HG03558 (cell line): ENCODE measurements at regions not wholly inside any gene's neighbourhood (a gene's known extent, or its start where the extent isn't known, plus 50 kb on each side); places are given as distances from the start of the nearest gene placed in this dataset.
"Not testable (repeated sequence)": the region's sequence is repeated elsewhere in the genome, so short reads cannot be mapped to it uniquely, and the experiment has no call there.

ENCODE experiments used
- ATAC-seq: cut with Tn5 transposase; IDR thresholded peaks from one replicate; pipeline ENCODE4 v1.9.1; 2021; ENCODE audit warnings: moderate number of reproducible peaks; ENCODE audit not compliant: unreplicated experiment; ENCODE audit errors: extremely low read depth

DNA sequence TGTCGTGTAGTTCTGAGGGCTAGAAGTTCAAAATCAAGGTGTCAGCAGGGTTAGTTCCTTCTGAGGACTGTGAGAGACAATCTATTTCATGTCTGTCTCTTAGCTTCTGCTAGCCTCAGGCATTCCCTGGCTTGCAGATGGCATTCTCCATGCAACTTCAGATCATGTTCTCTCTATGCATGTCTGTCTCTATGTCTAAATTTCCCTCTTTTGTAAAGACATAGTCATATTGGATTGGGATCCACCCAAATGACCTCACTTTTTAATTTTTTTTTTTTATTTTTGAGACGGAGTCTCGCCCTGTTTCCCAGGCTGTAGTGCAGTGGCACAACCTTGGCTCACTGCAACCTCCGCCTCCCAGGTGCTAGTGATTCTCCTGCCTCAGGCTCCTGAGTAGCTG, 104.6 kb downstream of the RAP2B start:
- no peak for ATAC-seq

GRCh38 chr3:153268564-153269279, 106.7 kb downstream of the RAP2B start:
- ATAC-seq: no peak

DNA sequence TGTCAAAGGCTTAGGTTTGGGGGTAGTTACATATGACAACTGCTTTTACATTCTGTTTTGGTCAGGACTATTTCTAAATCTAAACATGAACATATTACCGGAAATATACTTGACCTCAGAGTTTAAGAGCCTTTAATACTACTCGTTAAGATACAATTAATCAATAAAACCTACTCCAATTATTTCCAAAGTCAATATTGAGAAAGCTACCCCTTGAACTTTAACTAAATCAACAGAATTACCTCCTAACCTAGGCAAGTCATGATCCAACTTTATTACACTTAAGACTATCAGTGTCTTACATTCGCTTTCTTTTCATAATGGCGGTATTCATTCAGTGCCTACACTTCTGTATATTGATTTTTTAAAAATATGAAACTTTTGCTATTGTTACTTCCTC, 107.7 kb downstream of the RAP2B start:
- ATAC-seq: no peak

DNA sequence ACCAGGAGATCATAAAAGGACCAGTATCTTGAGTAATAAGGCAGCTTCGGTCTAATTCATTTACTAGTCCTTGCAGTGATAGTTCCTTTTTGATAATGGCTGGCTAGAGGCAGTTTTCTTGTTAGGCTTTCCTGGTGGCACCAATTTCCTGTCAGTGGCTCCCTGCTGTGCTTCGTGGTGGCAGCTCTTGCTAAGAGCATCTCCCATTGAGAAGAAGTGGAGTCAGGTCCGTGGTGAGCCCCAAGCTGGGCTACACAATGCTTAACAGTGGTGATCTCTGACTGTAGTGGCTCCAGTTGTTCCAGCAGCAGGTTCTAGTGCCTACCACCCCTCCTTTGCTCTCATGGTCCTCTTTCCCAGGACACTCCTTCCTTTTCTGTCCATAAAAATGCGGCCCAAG, 111.2 kb downstream of the RAP2B start:
- ATAC-seq: no peak

GRCh38 chr3:153273767-153274435, 111.9 kb downstream of the RAP2B start:
- no peak for ATAC-seq

DNA sequence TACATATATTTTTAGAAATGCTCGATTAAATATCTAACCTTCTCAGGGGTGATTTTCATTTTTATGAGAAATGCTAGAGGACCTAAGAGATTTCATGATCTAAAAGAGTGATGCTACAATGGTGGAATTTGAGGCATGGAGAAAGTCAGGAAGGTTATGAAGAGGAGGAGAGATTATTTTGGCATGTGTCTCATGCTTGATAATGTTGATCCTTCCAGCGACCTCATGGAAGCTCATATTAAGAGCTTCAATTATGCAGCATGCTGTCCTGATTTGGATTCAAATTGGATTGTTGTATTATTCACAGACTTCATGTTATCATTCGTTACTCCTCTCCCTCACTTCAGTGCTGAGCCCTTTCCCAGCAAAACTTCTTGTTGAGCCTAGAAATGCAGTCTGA, 112.5 kb downstream of the RAP2B start:
- no peak for ATAC-seq

DNA sequence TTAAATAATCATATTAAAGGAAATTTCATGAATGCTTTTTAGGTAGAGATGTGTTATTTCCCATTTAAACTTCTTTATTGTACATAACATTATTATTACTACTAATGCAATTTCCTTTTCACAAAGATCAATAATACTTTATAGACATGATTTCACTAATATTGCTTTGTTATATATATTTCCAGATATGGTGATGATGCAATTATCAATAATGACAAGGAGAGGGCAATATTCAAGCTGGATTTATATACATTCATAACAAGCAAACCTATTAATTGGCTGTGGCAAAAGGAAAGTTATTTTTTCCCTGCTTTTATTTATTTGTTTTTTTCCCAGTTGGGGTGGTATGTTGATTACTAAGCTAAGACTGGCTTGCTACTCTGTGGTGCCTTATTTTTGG, 113.5 kb downstream of the RAP2B start:
- ATAC-seq: no peak

- no peak for ATAC-seq
These were observed 115.0 kb downstream of the RAP2B start for GRCh38 chr3:153277029-153277428.

DNA sequence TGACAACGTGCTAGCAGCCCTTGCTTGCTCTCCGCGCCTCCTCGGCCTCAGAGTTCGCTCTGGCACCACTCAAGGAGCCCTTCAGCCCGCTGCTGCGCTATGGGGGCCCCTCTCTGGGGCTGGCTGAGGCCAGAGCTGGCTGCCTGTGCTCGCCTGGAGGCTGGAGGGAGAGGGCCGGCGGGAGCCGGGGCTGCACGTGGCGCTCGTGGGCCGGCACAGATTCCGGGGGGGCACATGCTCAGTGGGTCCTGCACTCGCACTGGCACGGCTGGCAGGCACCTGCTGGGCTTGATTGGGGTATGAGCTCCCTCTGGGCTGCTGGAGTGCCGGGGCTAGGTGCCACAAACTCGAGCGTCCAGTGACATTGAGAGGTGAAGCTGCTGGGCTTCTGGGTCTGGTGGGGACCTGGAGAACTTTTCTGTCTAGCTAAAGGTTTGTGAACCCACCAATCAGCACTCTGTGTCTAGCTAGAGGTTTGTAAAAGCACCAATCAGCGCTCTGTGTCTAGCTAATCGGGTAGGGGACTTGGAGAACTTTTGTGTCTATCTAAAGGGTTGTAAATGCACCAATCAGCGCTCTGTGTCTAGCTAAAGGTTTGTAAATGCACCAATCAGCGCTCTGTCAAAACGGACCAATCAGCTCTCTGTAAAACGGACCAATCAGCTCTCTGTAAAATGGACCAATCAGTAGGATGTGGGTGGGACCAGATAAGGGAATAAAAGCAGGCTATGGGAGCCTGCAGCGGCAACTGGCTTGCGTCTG, 119.4 kb downstream of the RAP2B start:
- ATAC-seq: not testable (repeated sequence)

DNA sequence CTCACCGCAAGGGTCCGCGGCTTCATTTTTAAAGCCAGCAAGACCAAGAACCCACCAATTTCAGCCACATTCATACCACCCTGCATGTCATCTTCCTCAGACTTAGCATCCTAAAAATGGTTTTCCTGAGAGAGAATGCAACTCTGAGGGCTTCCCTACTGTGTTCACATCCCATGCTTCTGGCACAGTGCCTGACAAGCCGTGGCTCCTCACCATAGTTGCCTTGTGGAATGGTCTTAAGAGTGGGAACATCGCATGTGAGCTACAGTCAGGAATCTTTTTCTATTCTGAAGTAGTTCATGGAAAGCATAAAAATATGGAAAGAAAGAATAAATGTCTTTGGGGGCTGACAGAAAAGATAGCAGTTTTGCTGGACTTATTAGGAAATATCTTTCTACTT, 120.3 kb downstream of the RAP2B start:
- no peak for ATAC-seq

DNA sequence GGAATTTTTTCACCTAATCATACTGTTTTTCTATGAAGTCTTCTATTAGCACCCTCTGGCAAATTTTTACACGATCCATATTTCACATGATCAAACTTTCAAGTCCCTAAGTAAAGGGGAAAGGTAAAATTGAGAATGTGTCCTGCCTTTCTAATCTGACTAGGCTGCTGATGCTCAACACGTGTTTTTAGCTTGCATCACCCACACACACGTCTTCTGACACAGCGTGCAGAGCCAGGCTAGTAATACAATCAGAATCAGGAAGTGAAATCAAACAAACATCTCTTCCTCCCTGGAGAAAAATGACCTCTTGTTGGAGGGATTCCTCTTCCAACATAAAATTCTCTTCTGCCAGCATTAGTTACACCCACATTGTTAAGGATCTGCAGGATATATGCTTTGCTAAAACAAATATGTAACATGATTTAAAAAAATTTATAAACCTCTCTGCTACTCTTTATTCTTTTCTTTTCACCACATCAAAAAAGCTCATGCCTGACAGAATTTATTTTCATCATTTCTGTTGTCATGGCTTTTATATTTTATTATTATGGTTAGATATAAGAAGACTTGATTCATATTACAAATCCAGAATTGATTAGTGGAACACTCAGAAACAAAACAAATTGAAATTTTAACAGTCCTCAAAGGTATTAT, 122.4 kb downstream of the RAP2B start:
- ATAC-seq: peak; percentile 63

DNA sequence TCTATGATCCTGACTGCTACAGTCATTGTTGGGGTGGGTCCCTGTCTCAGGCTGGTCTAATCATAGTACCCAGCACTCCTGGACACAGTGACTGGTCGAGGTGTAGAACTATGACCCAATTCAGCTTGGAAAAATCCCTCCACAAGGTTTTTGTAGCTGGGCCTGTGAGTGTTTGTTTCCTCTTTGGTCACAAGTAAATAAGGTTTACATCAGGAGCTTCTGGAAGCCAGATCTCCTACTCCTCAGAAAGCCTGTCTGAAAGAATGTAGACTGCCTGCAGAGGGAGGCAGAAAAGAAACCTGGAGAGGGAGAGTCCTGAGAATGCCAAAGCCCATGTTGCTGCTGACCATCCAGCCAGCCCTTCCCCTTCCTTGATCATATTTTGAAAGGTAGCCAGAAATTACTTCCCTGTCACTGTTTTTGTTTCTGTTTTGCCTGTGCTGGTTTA, 123.2 kb downstream of the RAP2B start:
- no peak for ATAC-seq

- no peak for ATAC-seq
These were observed 124.0 kb downstream of the RAP2B start for GRCh38 chr3:153285982-153286381.

DNA sequence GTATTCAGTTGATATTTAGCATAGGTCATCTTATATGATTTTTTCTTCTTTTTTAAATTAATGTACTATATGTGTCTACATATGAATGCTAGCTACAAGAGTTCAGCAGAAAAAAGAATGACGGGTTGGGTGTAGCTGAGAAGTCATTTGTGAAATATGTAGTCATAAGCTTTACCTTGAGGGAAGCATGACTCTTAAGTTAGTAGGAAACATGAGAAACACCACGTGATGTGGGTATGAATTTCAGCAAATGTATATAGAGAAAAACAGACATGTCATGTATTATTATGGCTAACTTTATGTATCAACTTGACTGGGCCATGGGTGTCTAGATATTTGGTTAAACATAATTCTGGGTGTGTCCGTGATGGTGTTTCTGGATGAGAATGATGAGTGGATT, 125.0 kb downstream of the RAP2B start:
- ATAC-seq: no peak

DNA sequence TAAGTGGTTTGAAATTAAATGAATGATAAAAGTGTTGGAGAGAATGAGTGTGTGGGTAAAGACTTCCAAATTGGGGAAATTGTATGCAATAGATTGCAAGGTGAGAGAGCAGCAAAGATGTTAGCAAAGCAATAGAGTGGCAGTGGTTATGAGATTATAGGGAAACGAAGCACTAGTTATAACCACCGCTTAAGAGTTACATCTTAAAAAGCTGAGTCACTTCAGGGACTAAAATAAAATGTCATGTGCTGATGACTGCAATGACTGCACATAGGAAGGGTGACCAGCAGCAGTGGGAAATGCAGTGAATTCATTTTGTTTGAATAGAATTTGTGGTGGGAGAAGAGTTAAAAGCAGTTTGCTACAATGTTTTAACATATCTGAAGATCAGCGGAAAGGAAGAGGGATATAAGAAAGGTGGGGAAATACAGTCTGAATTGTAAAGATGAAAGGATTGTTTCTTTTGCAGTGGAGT, 127.3 kb downstream of the RAP2B start:
- no peak for ATAC-seq

DNA sequence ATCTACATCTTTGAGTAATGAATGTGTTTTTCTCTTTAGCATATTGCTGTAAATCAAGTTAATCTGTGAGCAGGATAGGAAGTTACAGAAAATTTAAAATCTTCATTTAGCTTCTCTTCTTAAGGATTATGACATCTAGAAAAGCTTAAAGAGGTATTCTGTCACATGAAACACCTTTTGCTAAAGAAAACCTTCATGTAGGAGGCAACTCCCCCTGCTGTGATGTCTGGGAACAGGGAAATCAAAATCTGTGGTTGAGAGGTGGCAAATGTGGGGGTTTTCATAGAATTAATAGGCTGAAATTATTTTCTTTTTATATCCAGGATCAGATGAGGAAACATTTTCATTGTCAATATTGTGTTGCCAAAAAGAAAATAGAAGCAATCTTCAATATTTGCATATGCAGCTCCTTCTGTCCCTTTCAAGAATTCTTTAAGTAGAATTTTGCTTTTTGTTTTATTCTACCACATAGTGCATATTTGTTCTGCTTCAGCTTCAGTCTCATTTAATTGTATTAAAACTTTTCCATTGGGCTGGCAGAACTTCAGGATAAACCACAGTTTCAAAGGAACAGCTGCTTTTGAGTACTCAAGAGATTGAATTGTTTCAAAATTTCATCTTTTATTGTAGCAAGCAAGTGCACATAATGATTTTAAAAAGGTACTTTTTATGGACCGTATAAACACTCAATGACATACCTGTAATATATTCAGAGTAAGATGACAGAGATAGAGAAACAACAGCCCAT, 128.4 kb downstream of the RAP2B start:
- ATAC-seq: no peak

- no peak for ATAC-seq
These were observed 129.1 kb downstream of the RAP2B start for GRCh38 chr3:153291059-153291685.

DNA sequence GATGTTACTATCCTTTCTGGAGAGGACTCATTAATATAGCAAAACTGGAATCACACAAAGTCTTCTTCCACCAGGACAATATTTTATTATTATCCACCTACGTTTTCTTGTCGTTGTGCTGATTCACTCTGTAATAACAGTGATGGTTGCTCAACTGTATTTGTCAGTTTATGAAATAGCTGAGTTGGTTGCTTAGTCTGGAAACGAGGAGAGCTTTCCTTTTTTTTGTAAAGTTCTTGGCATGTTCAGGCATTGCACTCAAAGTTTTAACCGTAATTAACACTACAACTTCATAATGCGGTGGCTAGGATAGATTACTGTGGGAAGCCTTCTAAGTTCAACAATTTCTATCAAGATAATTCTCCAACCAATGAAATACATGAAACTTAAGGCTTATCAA, 131.2 kb downstream of the RAP2B start:
- ATAC-seq: no peak

GRCh38 chr3:153295901-153296300, 133.9 kb downstream of the RAP2B start:
- no peak for ATAC-seq

DNA sequence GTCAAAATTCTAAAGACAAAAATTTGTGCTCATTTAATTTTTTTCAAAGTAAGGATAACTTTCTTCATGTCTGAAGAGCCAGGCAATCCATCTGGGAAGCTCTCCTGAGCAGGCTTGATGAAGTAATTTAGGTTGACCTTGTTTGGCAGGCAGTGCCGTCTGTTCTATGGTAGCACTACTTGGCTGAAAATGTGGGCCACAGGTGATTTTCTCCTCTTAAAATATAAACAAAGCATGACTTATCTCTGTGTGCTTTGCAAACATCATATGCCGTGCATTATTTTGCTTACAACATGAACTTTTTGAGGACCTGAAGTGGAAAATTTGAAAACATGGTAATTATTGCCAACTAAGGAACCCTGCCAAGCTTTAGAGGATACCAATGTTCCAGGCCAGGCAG, 143.2 kb downstream of the RAP2B start:
- ATAC-seq: no peak
